ENCODE measurements at regions not wholly inside any gene's neighbourhood (a gene's known extent, or its start where the extent isn't known, plus 50 kb on each side); places are given as distances from the start of the nearest gene placed in this dataset.

GRCh38 chr12:114779186-114779585 is 95.2 kb upstream of the TBX3 start:
- TF ChIP-seq CTCF (IDR thresholded peaks at IDR 0.05; ENCODE audit: poor library complexity) (no peak), EZH2phosphoT487 (IDR thresholded peaks at IDR 0.05; ENCODE audit: low read depth, severe bottlenecking, unreplicated experiment) (no peak)

Measured in hepatocyte (in vitro differentiated cells).